Glomerular endothelial cell (primary cell): ENCODE measurements at regions not wholly inside any gene's neighbourhood (a gene's known extent, or its start where the extent isn't known, plus 50 kb on each side); places are given as distances from the start of the nearest gene placed in this dataset.

ENCODE experiments used
- DNase-seq: peaks from one replicate; pipeline ENCODE4 v3.0.0-alpha.2; 2011; ENCODE audit warnings: low read depth, low spot score; ENCODE audit errors: extremely low read depth

DNA sequence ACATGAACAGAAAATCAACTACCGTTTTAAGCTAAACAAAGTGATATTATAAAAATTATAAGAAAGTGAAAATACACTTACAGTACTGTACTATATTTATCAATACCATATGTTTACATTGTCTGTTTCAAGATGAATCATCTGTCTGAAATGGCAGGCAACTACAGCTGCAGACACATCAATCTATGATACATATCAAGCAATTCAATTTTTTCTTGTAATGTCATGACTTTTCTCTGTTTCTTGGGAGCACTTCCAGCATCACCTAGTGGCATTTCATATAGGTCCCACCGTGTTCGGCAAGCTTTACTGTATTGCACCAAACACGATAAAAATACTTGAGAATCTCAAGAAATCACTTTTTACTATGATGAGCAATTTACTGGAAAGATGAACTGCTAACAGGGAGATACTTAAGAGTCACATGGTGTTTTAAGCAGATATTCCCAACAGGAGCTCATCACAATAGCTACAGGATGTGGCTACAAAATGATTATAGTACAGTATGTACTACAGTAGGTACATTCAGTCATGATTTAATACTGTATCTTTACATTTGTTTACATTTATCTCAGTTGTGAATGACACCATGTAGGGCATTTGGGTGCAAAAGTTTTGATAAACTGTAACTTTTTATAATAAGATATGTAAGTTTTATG, 207.4 kb downstream of the ADAM29 start:
- no peak for DNase-seq

GRCh38 chr4:175127314-175127713, 209.2 kb downstream of the ADAM29 start:
- DNase-seq: no peak

- DNase-seq: no peak
These were observed 211.6 kb downstream of the ADAM29 start for GRCh38 chr4:175129797-175130196.

DNA sequence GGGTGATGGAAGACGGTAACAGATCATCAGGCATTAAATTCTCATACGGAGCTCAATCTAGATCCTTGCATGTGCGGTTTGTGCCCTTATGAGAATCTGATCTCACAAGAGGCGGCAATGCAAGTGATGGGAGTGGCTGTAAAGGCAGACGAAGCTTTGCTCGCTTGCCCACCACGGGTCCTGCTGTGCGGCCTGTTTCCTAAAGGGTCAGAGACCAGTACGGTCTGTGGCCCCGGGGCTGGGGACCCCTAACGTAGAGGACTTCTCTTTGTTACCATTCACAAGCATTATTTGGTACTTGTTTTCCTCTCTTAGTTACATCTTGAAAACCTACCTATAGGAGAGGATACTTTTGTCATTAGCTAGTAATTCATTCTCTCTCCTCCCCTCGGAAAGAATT, 221.0 kb downstream of the ADAM29 start:
- no peak for DNase-seq

DNA sequence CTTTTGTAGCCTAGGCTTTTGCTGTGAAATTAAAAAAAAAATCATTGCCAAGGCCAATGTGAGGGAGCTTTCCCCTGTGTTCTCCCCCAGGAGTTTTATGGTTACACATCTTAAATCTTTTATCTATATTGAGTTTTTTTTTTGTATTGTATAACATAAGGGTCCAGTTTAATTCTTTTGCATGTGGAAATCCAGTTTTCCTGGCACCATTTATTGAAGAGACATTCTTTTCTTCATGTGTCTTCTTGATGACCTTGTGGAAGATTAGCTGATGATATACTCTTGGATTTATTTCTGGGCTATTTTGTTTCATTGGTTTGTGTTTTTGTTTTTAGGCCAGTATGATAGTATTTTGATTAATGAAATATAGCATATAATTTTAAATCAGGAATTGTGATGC, 225.0 kb downstream of the ADAM29 start:
- no peak for DNase-seq

- DNase-seq: no peak
These were observed 228.6 kb downstream of the ADAM29 start for GRCh38 chr4:175146799-175147198.

GRCh38 chr4:175147233-175147632, 229.1 kb downstream of the ADAM29 start:
- no peak for DNase-seq

DNA sequence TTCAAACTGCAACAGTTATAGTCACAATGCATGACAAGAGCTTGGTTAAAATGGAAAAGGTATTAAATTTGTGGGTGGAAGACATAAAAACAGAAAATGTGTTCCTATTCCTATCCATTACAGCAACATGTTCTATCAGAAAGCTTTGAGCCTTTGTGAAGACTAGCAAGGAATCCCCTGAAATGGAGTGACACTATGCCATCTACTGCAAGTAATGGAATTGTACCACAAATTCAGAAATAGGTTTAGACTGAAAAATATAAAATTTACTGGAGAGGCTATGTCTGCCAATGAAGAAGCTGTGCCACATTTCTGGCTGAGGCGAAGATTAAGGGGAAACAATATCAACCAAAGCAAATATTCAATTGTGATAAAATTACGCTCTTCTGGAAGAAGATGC, 247.9 kb downstream of the ADAM29 start:
- DNase-seq: no peak

GRCh38 chr4:175176710-175177109, 258.6 kb downstream of the ADAM29 start:
- no peak for DNase-seq

- DNase-seq: no peak
These were observed 272.5 kb downstream of the ADAM29 start for GRCh38 chr4:175190654-175191053.

GRCh38 chr4:175198056-175198455, 279.9 kb downstream of the ADAM29 start:
- DNase-seq: no peak

DNA sequence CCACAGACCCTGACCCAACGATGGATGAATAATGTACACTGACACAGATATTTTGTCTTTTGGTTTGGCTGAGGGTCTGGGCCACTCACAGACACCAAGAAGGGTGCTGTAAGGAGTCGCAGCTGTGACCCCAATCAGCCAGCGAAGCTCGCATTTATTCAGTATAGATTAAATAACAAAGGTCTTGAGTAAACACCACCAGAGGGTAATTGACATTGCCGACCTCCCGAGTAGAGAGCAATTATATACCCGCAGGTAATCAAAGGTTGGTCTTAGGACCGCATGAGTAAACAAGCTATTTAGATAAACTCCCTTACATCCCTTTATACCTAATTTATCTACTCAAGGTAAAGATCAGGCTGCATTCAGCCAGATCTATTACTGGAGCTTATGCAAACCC, 297.1 kb downstream of the ADAM29 start:
- DNase-seq: no peak

- DNase-seq: no peak
These were observed 297.5 kb downstream of the ADAM29 start for GRCh38 chr4:175215657-175216056.

- DNase-seq: no peak
These were observed 311.0 kb downstream of the ADAM29 start for GRCh38 chr4:175229154-175229553.

- DNase-seq: no peak
These were observed 316.0 kb downstream of the ADAM29 start for GRCh38 chr4:175234162-175234561.

- DNase-seq: no peak
These were observed 320.8 kb downstream of the ADAM29 start for GRCh38 chr4:175238827-175239517.

- no peak for DNase-seq
These were observed 328.8 kb downstream of the ADAM29 start for GRCh38 chr4:175246941-175247340.

DNA sequence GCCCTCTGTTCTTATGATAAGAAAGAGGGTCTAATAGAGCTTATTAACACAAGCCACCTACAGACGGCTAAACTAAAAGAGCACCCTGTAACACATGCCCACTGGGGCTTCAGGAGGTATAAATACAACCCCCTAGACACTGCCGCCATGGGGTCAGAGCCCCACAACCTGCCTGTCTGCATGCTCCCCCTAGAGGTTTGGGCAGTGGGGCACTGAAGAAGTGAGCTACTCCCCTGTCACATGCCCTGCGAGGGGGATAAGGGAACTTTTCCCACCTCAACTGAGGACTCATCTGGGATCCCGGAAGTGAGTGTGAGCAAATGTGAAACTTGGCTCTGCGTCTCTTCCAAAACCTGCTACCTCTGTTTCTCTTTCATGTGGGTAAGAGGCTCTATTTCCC, 334.5 kb downstream of the ADAM29 start:
- no peak for DNase-seq

- DNase-seq: no peak
These were observed 335.2 kb downstream of the ADAM29 start for GRCh38 chr4:175253184-175253902.

- no peak for DNase-seq
These were observed 345.4 kb downstream of the ADAM29 start for GRCh38 chr4:175263537-175263936.

DNA sequence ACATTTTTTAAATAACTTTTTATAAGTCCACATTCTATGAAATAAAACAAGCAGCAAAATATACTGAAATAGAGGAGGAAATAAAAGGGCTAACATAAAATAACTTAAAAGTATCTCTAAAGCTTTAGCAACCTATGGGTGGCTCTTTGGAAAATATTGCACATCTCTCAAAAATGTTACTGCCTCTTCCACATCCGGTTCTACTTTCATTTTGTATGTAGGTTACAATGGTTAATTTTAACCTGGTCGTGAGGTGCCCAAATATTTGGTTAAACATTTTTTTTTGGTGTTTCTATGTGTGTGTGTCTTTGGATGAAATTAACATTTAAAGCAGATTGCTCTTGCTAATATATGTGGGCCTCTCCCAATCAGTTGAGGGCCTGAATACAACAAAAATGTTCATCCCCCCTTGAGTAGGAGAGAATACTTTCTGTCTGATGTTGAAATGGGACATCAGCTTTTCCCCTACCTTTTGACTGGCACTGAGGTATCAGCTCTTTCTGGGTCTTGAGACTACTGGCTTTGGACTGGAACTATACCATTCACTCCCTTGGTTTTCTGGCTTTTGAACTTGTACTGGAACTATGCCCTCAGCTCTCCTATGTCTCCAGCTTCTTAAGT, 353.0 kb downstream of the ADAM29 start:
- no peak for DNase-seq
